WTC11 (cell line): ENCODE measurements at regions not wholly inside any gene's neighbourhood (a gene's known extent, or its start where the extent isn't known, plus 50 kb on each side); places are given as distances from the start of the nearest gene placed in this dataset.

ENCODE experiments used
- ATAC-seq: fragments of 200-7000 bp; cut with Tn5 transposase; 2 replicates; pipeline ENCODE4 v1.10.0; 2021; ENCODE audit warnings: mild to moderate bottlenecking, moderate library complexity
- CTCF ChIA-PET: fragments of 300-600 bp; sonication (Branson Sonifier 250); formaldehyde crosslinking; loops from one replicate; lab custom pipeline; 2021; ENCODE audit warnings: antibody characterized with exemption; lab: Charles Lee
- POLR2A ChIA-PET: fragments of 350-600 bp; sonication (Branson Sonifier 250); formaldehyde crosslinking; loops from one replicate; lab custom pipeline; 2021; ENCODE audit warnings: antibody characterized with exemption; lab: Charles Lee
- DNase-seq: peaks from one replicate; pipeline ENCODE4 v3.0.0; 2021; ENCODE audit warnings: low spot score
- H3K27ac Mint-ChIP-seq: 2 replicates; pipeline ENCODE4 v1.8.0; 2021; ENCODE audit warnings: mixed read lengths
- H3K27me3 Mint-ChIP-seq: 2 replicates; pipeline ENCODE4 v1.8.0; 2021; ENCODE audit warnings: low read depth, mild to moderate bottlenecking, moderate library complexity, mixed read lengths
- H3K36me3 Mint-ChIP-seq: 2 replicates; pipeline ENCODE4 v1.8.0; 2021; ENCODE audit warnings: mixed read lengths
- H3K4me1 Mint-ChIP-seq: 2 replicates; pipeline ENCODE4 v1.8.0; 2022; ENCODE audit warnings: mixed read lengths
- H3K4me3 Mint-ChIP-seq: 2 replicates; pipeline ENCODE4 v1.8.0; 2021; ENCODE audit warnings: mild to moderate bottlenecking, moderate library complexity, mixed read lengths
- H3K9me3 Mint-ChIP-seq: 2 replicates; pipeline ENCODE4 v1.8.0; 2021; ENCODE audit warnings: mixed read lengths
- AR ChIP-seq: fragments of 250-450 bp; sonication (Bioruptor Pico); IDR thresholded peaks from 2 replicates; pipeline ENCODE4 v1.9.0; 2021; ENCODE audit warnings: mild to moderate bottlenecking
- ERG ChIP-seq: fragments of 250-450 bp; sonication (Bioruptor Pico); IDR thresholded peaks from 2 replicates; pipeline ENCODE4 v1.8.0; 2021; ENCODE audit warnings: mild to moderate bottlenecking
- NFATC4 ChIP-seq: fragments of 250-450 bp; sonication (Bioruptor Pico); IDR thresholded peaks from 2 replicates; pipeline ENCODE4 v1.9.0; 2021; ENCODE audit warnings: mild to moderate bottlenecking
- NFYB ChIP-seq: sonication (generic); formaldehyde crosslinking; conservative IDR thresholded peaks from 2 replicates; pipeline ENCODE4 v1.8.0; 2022; ENCODE audit warnings: low read depth, missing genetic modification reagents
- PRDM15 ChIP-seq: sonication (generic); formaldehyde crosslinking; IDR thresholded peaks from 2 replicates; pipeline ENCODE4 v1.8.0; 2022; ENCODE audit warnings: missing genetic modification reagents
- RELA ChIP-seq: sonication (generic); formaldehyde crosslinking; IDR thresholded peaks from 2 replicates; pipeline ENCODE4 v1.8.1; 2022; ENCODE audit warnings: missing genetic modification reagents, mild to moderate bottlenecking, borderline replicate concordance
- RORB ChIP-seq: fragments of 250-450 bp; sonication (Bioruptor Pico); IDR thresholded peaks from 2 replicates; pipeline ENCODE4 v1.9.0; 2021; ENCODE audit warnings: mild to moderate bottlenecking
- ZNF232 ChIP-seq: sonication (generic); formaldehyde crosslinking; IDR thresholded peaks from 2 replicates; pipeline ENCODE4 v1.8.0; 2022; ENCODE audit warnings: mild to moderate bottlenecking, missing genetic modification reagents
- ZNF396 ChIP-seq: fragments of 250-450 bp; sonication (Bioruptor Pico); IDR thresholded peaks from 2 replicates; pipeline ENCODE4 v1.8.0; 2021; ENCODE audit warnings: mild to moderate bottlenecking, moderate library complexity, borderline replicate concordance
- ZSCAN18 ChIP-seq: fragments of 250-450 bp; sonication (Bioruptor Pico); IDR thresholded peaks from 2 replicates; pipeline ENCODE4 v2.1.2; 2022; ENCODE audit warnings: mild to moderate bottlenecking, moderate library complexity

- ATAC-seq (no peak), DNase-seq (no peak)
- TF ChIP-seq RORB (CRISPR knock-in tag) (no peak), ZNF396 (CRISPR knock-in tag) (no peak), NFATC4 (CRISPR knock-in tag) (no peak), AR (no peak), ERG (CRISPR knock-in tag) (no peak), NFYB (CRISPR knock-in tag) (no peak)
- H3K27me3 Mint-ChIP-seq, result peaks cover 8% of the 10 kb centered on the region
- ChIA-PET CTCF (interaction anchor here (1.4 kb wide), 1 partner anchor 52 kb away, joined by 3 read pairs; no protein-coding TSS in a partner anchor), POLR2A (no interaction called here)
- H3K36me3 Mint-ChIP-seq, result no peaks in the 10 kb centered on the region
- no peak overlapping the region for H3K27ac Mint-ChIP-seq
- H3K4me3 Mint-ChIP-seq, result no peak overlapping the region
- peaks cover 16% of the 10 kb centered on the region for H3K4me1 Mint-ChIP-seq
- H3K9me3 Mint-ChIP-seq, result no peaks in the 10 kb centered on the region
Observed at GRCh38 chr3:23700616-23701015, 105.1 kb upstream of the UBE2E1 start.

GRCh38 chr3:23701716-23702597 lies 103.8 kb upstream of the UBE2E1 start:
- no peak for TF ChIP-seq ZSCAN18
- TF ChIP-seq RELA (CRISPR knock-in tag), result no peak
- ChIA-PET CTCF (no interaction called here), POLR2A (no interaction called here)
- Mint-ChIP-seq H3K4me1 (peaks cover 16% of the 10 kb centered on the region), H3K9me3 (no peaks in the 10 kb centered on the region), H3K4me3 (no peak overlapping the region), H3K36me3 (no peaks in the 10 kb centered on the region), H3K27ac (no peak overlapping the region), H3K27me3 (peaks cover 4% of the 10 kb centered on the region; the same call in 1 of the 2 replicates)
- DNase-seq (no peak), ATAC-seq (peak; percentile 72)

GRCh38 chr3:23704298-23704697 lies 101.5 kb upstream of the UBE2E1 start:
- H3K36me3 Mint-ChIP-seq, result no peaks in the 10 kb centered on the region
- POLR2A ChIA-PET, result interaction anchor here (0.7 kb wide), 1 partner anchor 146 kb away, joined by 3 read pairs; no protein-coding TSS in a partner anchor
- H3K4me1 Mint-ChIP-seq, result peaks cover 11% of the 10 kb centered on the region

More at GRCh38 chr3:23704298-23704697, 101.5 kb upstream of the UBE2E1 start:
- ATAC-seq, result no peak
- Mint-ChIP-seq H3K9me3 (no peaks in the 10 kb centered on the region), H3K27me3 (no peaks in the 10 kb centered on the region), H3K4me3 (no peak overlapping the region), H3K27ac (no peak overlapping the region)
- DNase-seq, result no peak
- CTCF ChIA-PET, result interaction anchor here (0.7 kb wide), 1 partner anchor 482 kb away, joined by 3 read pairs; no protein-coding TSS in a partner anchor
- TF ChIP-seq PRDM15, result peak; percentile 73
- no peak for TF ChIP-seq ZNF232 (CRISPR knock-in tag)
